ENCODE measurements at regions not wholly inside any gene's neighbourhood (a gene's known extent, or its start where the extent isn't known, plus 50 kb on each side); places are given as distances from the start of the nearest gene placed in this dataset.
"Not testable (repeated sequence)": the region's sequence is repeated elsewhere in the genome, so short reads cannot be mapped to it uniquely, and the experiment has no call there.

DNA sequence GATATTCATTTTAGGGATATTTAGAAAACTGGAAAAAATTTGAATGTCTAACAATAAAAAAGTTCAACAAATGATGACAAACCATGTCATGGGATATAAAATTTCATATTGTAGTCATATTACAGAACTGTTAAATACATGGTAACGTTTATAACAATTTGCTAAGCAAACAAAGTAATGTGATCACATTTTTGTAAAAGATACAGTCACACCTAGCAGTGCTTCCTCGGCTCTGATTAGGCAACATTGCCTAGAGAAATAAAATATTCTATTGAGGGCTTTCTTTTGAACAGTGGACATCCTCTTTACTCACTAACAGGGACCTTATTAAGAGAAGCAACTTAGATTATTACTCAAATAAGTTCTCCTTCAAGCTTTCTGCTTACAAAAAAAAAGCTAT, 605.5 kb downstream of the GATA3 start:
- Mint-ChIP-seq H3K9me3 (peaks cover 0 to 6% (median 0%) of the 10 kb centered on the region in 9 donors), H3K36me3 (no peaks in the 10 kb centered on the region)

DNA sequence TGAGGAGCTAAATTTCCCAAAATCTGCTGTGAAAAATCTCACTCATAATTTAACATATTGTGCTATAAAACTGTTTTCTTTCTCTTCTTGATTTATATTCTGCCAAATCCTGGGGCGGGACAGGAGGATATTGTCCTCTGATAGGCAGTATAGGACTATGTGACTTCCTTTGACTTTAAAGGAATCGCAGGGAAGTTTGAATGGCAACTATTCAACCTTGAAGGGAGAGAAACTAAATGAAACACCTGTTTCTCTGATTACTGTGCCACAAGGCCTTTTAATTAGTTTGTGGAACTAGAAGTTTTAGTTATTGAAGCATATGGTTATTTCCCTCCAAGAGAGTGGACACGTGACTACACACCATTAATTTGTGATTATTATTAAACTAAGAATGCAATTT, 607.4 kb downstream of the GATA3 start:
- no peaks in the 10 kb centered on the region for H3K36me3 Mint-ChIP-seq
- DNase-seq, result no peak
- peaks cover 0 to 10% (median 2%) of the 10 kb centered on the region in 5 donors for H3K27me3 Mint-ChIP-seq
- peaks cover 0 to 1% (median 0%) of the 10 kb centered on the region in 9 donors for H3K9me3 Mint-ChIP-seq
- POLR2A ChIA-PET, result no interaction called here
- no peak for ATAC-seq
- no peaks in the 10 kb centered on the region for H3K4me1 Mint-ChIP-seq
- H3K27ac Mint-ChIP-seq, result no peak overlapping the region
- H3K4me3 Mint-ChIP-seq, result no peak overlapping the region

More for the DNA sequence above, 605.5 kb downstream of the GATA3 start:
- peaks cover 0 to 10% (median 1%) of the 10 kb centered on the region in 5 donors for H3K27me3 Mint-ChIP-seq
- POLR2A ChIA-PET, result no interaction called here
- no peaks in the 10 kb centered on the region for H3K4me1 Mint-ChIP-seq
- no peak overlapping the region for H3K27ac Mint-ChIP-seq
- no peak for ATAC-seq
- DNase-seq, result no peak
- no peak overlapping the region for H3K4me3 Mint-ChIP-seq

GRCh38 chr10:8663131-8663530, 608.6 kb downstream of the GATA3 start:
- POLR2A ChIA-PET, result no interaction called here
- ATAC-seq, result no peak
- Mint-ChIP-seq H3K4me1 (no peaks in the 10 kb centered on the region), H3K27me3 (peaks cover 0 to 10% (median 2%) of the 10 kb centered on the region in 5 donors), H3K9me3 (peaks cover 0 to 3% (median 0%) of the 10 kb centered on the region in 9 donors), H3K4me3 (no peak overlapping the region), H3K36me3 (peaks cover 0 to 3% (median 0%) of the 10 kb centered on the region in 3 donors), H3K27ac (no peak overlapping the region)
- DNase-seq, result no peak

DNA sequence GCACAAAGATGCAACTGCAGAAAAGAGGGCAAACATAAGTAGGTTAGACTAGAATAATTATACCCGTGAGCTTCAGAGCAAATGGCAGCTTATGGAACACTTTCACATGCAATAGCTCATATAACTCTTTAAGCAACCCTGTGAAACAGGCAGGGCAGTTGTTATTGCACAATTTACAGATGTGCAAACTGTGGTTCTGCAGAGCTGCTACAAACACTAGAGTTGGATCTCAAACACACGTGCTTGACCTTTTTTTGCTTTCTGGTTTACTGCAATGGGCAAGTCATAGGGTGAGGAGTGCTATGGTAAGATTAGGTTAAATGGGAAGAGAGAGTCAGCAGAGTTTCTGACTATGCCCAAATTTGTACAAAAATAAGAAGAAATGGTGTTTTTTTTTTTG, 610.8 kb downstream of the GATA3 start:
- POLR2A ChIA-PET, result interaction anchor here (0.7 kb wide), 1 partner anchor 529 kb away, joined by 5 read pairs; no protein-coding TSS in a partner anchor
- ATAC-seq (no peak), DNase-seq (no peak)
- Mint-ChIP-seq H3K27me3 (peaks cover 0 to 2% (median 0%) of the 10 kb centered on the region in 5 donors), H3K27ac (no peak overlapping the region), H3K4me1 (no peaks in the 10 kb centered on the region), H3K4me3 (no peak overlapping the region), H3K36me3 (peaks cover 0 to 3% (median 0%) of the 10 kb centered on the region in 3 donors), H3K9me3 (peaks cover 0 to 3% (median 0%) of the 10 kb centered on the region in 9 donors)

DNA sequence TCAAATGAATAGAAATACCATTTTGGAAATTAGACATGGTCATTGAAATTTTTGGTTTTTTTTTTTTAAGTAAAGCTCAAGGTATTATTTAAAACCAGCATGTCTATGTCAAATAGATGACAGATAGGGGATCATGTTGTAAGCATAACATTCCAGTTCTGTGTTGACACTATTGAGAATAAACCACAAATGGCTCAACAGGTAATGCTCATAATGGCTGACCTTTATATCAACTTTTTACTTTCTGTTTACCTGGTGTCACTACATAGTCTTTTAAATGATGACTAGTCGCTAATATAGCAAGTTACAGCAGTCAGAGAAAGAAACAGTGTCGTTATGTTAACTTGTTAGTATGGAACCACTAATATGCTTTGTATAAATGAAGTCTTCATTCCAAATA, 616.0 kb downstream of the GATA3 start:
- Mint-ChIP-seq H3K4me3 (no peak overlapping the region), H3K4me1 (no peaks in the 10 kb centered on the region), H3K36me3 (peaks cover 0 to 8% (median 3%) of the 10 kb centered on the region in 3 donors), H3K27ac (no peak overlapping the region), H3K9me3 (peaks cover 2 to 13% (median 8%) of the 10 kb centered on the region in 9 donors), H3K27me3 (peaks cover 0 to 6% (median 0%) of the 10 kb centered on the region in 5 donors)
- no peak for ATAC-seq
- POLR2A ChIA-PET, result no interaction called here
- DNase-seq, result no peak

GRCh38 chr10:8674230-8674629, 619.7 kb downstream of the GATA3 start:
- POLR2A ChIA-PET, result no interaction called here
- Mint-ChIP-seq H3K4me1 (no peaks in the 10 kb centered on the region), H3K36me3 (peaks cover 0 to 8% (median 0%) of the 10 kb centered on the region in 3 donors), H3K27me3 (peaks cover 0 to 7% (median under 1%) of the 10 kb centered on the region in 5 donors), H3K9me3 (peaks cover 2 to 13% (median 8%) of the 10 kb centered on the region in 9 donors), H3K27ac (no peak overlapping the region), H3K4me3 (no peak overlapping the region)
- no peak for ATAC-seq
- no peak for DNase-seq

DNA sequence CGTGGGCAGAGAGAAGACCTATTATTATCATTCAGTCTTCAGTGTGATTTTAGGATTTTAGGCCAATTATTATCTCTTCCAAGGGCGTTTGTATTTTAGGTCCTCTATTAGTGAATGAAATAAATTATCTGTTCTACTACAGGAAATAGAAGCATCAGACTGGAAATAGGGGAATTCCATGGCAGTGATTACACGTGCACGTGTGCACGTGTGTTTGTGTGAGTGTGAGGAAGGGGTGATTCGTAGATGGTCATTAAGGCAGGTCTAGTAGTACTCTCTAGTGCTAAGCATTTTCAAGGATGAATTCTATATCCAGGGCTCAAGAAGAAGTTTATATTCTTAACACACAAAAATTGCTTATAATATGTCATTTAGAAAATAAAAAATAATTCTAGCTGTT, 623.2 kb downstream of the GATA3 start:
- peaks cover 0 to 12% (median 9%) of the 10 kb centered on the region in 5 donors for H3K27me3 Mint-ChIP-seq
- H3K4me1 Mint-ChIP-seq, result no peaks in the 10 kb centered on the region
- ATAC-seq (no peak), DNase-seq (no peak)
- POLR2A ChIA-PET, result no interaction called here
- H3K36me3 Mint-ChIP-seq, result no peaks in the 10 kb centered on the region
- no peak overlapping the region for H3K4me3 Mint-ChIP-seq
- H3K9me3 Mint-ChIP-seq, result peaks cover 0 to 7% (median 2%) of the 10 kb centered on the region in 9 donors
- H3K27ac Mint-ChIP-seq, result peak overlapping the region in 1 of 10 donors; percentile 11

DNA sequence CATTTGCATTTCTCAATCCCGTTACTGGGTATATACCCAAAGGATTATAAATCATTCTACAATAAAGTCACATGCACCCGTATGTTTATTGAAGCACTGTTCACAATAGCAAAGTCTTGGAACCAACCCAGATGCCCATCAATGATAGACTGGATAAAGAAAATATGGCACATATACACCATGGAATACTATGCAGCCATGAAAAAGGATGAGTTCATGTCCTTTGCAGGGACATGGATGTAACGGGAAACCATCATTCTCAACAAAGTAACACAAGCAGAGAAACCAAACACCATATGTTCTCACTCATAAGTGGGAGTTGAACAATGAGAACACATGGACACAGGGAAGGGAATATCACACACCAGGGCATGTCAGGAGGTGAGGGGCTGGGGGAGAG, 630.4 kb downstream of the GATA3 start:
- DNase-seq, POLR2A ChIA-PET, H3K4me3 Mint-ChIP-seq, H3K4me1 Mint-ChIP-seq, H3K36me3 Mint-ChIP-seq, H3K27me3 Mint-ChIP-seq, H3K27ac Mint-ChIP-seq, ATAC-seq, H3K9me3 Mint-ChIP-seq: not testable (repeated sequence)

GRCh38 chr10:8688881-8689280, 634.4 kb downstream of the GATA3 start:
- POLR2A ChIA-PET, result no interaction called here
- H3K9me3 Mint-ChIP-seq, result peaks cover 0 to 17% (median 4%) of the 10 kb centered on the region in 9 donors
- H3K4me3 Mint-ChIP-seq, result no peak overlapping the region
- H3K36me3 Mint-ChIP-seq, result no peaks in the 10 kb centered on the region
- no peaks in the 10 kb centered on the region for H3K27me3 Mint-ChIP-seq
- H3K4me1 Mint-ChIP-seq, result no peaks in the 10 kb centered on the region
- DNase-seq (no peak), ATAC-seq (no peak)
- H3K27ac Mint-ChIP-seq, result no peak overlapping the region

DNA sequence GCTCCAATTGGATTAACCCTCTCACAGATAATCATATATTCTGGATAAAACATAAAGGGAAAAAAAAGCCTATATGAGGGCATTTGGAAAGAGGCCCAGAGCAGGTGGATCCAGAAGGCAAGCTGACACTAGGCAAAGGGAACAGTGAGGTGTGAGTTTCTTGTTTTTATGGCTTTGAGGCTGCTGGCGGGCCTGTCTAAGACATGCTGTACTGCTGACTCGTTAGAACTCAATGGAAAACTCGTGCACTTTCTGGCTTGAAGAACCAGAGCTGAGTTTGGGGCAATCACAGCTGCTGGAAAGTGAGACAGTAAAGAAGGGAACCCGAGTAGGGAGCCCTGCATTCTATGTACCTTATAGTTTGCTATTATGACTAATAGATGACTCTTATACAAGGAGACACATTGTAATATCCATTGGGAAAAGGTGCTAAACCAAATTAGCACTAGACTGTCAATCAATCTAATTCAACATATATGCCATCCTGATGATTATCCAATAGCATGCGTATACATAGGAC, 637.1 kb downstream of the GATA3 start:
- no peaks in the 10 kb centered on the region for H3K4me1 Mint-ChIP-seq
- H3K4me3 Mint-ChIP-seq, result no peak overlapping the region
- H3K36me3 Mint-ChIP-seq, result no peaks in the 10 kb centered on the region
- H3K9me3 Mint-ChIP-seq, result peaks cover 0 to 11% (median 5%) of the 10 kb centered on the region in 9 donors
- ATAC-seq (no peak), DNase-seq (no peak)
- no peaks in the 10 kb centered on the region for H3K27me3 Mint-ChIP-seq
- POLR2A ChIA-PET, result no interaction called here
- no peak overlapping the region for H3K27ac Mint-ChIP-seq

- DNase-seq, H3K36me3 Mint-ChIP-seq, H3K27ac Mint-ChIP-seq, H3K27me3 Mint-ChIP-seq, POLR2A ChIA-PET, H3K4me3 Mint-ChIP-seq, H3K4me1 Mint-ChIP-seq, ATAC-seq: not testable (repeated sequence)
- H3K9me3 Mint-ChIP-seq, result peaks cover 0 to 12% (median 5%) of the 10 kb centered on the region in 9 donors
These were observed 639.1 kb downstream of the GATA3 start for GRCh38 chr10:8693635-8694034.

- Mint-ChIP-seq H3K4me3 (no peak overlapping the region), H3K4me1 (no peaks in the 10 kb centered on the region), H3K36me3 (peaks cover 0 to 5% (median 0%) of the 10 kb centered on the region in 3 donors), H3K27ac (no peak overlapping the region), H3K9me3 (peaks cover 2 to 15% (median 7%) of the 10 kb centered on the region in 9 donors), H3K27me3 (peaks cover 0 to 2% (median 0%) of the 10 kb centered on the region in 5 donors)
- POLR2A ChIA-PET, result no interaction called here
- no peak for ATAC-seq
- no peak for DNase-seq
These were observed 642.3 kb downstream of the GATA3 start for GRCh38 chr10:8696746-8697145.

GRCh38 chr10:8700689-8701088, 646.2 kb downstream of the GATA3 start:
- H3K4me1 Mint-ChIP-seq, result no peaks in the 10 kb centered on the region
- DNase-seq, result no peak
- peaks cover 0 to 5% (median 0%) of the 10 kb centered on the region in 3 donors for H3K36me3 Mint-ChIP-seq
- no peak overlapping the region for H3K27ac Mint-ChIP-seq
- H3K9me3 Mint-ChIP-seq, result peaks cover 0 to 7% (median 2%) of the 10 kb centered on the region in 9 donors
- H3K27me3 Mint-ChIP-seq, result peaks cover 0 to 2% (median 0%) of the 10 kb centered on the region in 5 donors
- no peak overlapping the region for H3K4me3 Mint-ChIP-seq
- POLR2A ChIA-PET, result no interaction called here
- ATAC-seq, result no peak

- peaks cover 0 to 7% (median 2%) of the 10 kb centered on the region in 9 donors for H3K9me3 Mint-ChIP-seq
- ATAC-seq, result no peak
These were observed 647.7 kb downstream of the GATA3 start for GRCh38 chr10:8702181-8702580.

More at GRCh38 chr10:8702181-8702580, 647.7 kb downstream of the GATA3 start:
- no peak overlapping the region for H3K27ac Mint-ChIP-seq
- no peak overlapping the region for H3K4me3 Mint-ChIP-seq
- peaks cover 0 to 2% (median 0%) of the 10 kb centered on the region in 5 donors for H3K27me3 Mint-ChIP-seq
- POLR2A ChIA-PET, result no interaction called here
- H3K36me3 Mint-ChIP-seq, result peaks cover 0 to 5% (median 0%) of the 10 kb centered on the region in 3 donors
- no peak for DNase-seq
- no peaks in the 10 kb centered on the region for H3K4me1 Mint-ChIP-seq

Measured in naive thymus-derived CD8-positive, alpha-beta T cell (primary cell).